ENCODE measurements at regions not wholly inside any gene's neighbourhood (a gene's known extent, or its start where the extent isn't known, plus 50 kb on each side); places are given as distances from the start of the nearest gene placed in this dataset.

- TF ChIP-seq, protein P1, sequence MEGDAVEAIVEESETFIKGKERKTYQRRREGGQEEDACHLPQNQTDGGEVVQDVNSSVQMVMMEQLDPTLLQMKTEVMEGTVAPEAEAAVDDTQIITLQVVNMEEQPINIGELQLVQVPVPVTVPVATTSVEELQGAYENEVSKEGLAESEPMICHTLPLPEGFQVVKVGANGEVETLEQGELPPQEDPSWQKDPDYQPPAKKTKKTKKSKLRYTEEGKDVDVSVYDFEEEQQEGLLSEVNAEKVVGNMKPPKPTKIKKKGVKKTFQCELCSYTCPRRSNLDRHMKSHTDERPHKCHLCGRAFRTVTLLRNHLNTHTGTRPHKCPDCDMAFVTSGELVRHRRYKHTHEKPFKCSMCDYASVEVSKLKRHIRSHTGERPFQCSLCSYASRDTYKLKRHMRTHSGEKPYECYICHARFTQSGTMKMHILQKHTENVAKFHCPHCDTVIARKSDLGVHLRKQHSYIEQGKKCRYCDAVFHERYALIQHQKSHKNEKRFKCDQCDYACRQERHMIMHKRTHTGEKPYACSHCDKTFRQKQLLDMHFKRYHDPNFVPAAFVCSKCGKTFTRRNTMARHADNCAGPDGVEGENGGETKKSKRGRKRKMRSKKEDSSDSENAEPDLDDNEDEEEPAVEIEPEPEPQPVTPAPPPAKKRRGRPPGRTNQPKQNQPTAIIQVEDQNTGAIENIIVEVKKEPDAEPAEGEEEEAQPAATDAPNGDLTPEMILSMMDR (conservative IDR thresholded peaks at IDR 0.05; ENCODE audit: low read length) = no peak
- no peak for TF ChIP-seq EZH2phosphoT487 (IDR thresholded peaks at IDR 0.05; ENCODE audit: borderline replicate concordance, low read depth, low read length)
Observed at GRCh38 chr1:55646181-55646580, 431.0 kb upstream of the USP24 start.
